DOHH2 (cell line): ENCODE measurements at regions not wholly inside any gene's neighbourhood (a gene's known extent, or its start where the extent isn't known, plus 50 kb on each side); places are given as distances from the start of the nearest gene placed in this dataset.

ENCODE experiments used
- H3F3A ChIP-seq: fragments of 200-600 bp; sonication (generic), shearing (Covaris generic); 2 replicates; pipeline ENCODE4 v1.6.0; 2016; ENCODE audit warnings: antibody characterized with exemption, mild to moderate bottlenecking; ENCODE audit not compliant: control insufficient read depth, insufficient read depth
- H3K27ac ChIP-seq: fragments of 200-600 bp; sonication (generic); 2 replicates; pipeline ENCODE4 v1.5.1; 2014; ENCODE audit warnings: low read depth, mild to moderate bottlenecking, low read length, moderate library complexity
- H3K27me3 ChIP-seq: fragments of 200-600 bp; sonication (generic); 2 replicates; pipeline ENCODE4 v1.6.1; 2014; ENCODE audit warnings: mild to moderate bottlenecking, low read length, mixed read lengths; ENCODE audit not compliant: control insufficient read depth
- H3K36me3 ChIP-seq: fragments of 200-600 bp; sonication (generic); 2 replicates; pipeline ENCODE4 v1.6.1; 2014; ENCODE audit warnings: mild to moderate bottlenecking, low read length, moderate library complexity, mixed read lengths; ENCODE audit not compliant: control insufficient read depth
- H3K4me1 ChIP-seq: fragments of 200-600 bp; sonication (generic); 2 replicates; pipeline ENCODE4 v1.6.1; 2014; ENCODE audit warnings: mild to moderate bottlenecking, low read length, mixed read lengths; ENCODE audit not compliant: control insufficient read depth
- H3K4me2 ChIP-seq: fragments of 200-600 bp; sonication (generic); 2 replicates; pipeline ENCODE4 v1.6.0; 2014; ENCODE audit warnings: mild to moderate bottlenecking, low read length, moderate library complexity
- H3K4me3 ChIP-seq: fragments of 200-600 bp; sonication (generic); 2 replicates; pipeline ENCODE4 v1.5.1; 2014; ENCODE audit warnings: mild to moderate bottlenecking, low read length, mixed read lengths
- H3K79me2 ChIP-seq: fragments of 200-600 bp; sonication (generic); 2 replicates; pipeline ENCODE4 v1.6.1; 2014; ENCODE audit warnings: mild to moderate bottlenecking, low read length, mixed read lengths; ENCODE audit not compliant: control insufficient read depth
- H3K9me2 ChIP-seq: fragments of 200-600 bp; sonication (generic); replicated peaks from 2 replicates; pipeline ENCODE4 v1.6.1; 2014; ENCODE audit warnings: mild to moderate bottlenecking, low read length, mixed read lengths; ENCODE audit not compliant: control insufficient read depth
- H3K9me3 ChIP-seq: fragments of 200-600 bp; sonication (generic); 2 replicates; pipeline ENCODE4 v1.6.1; 2014; ENCODE audit warnings: antibody characterized with exemption, low read length, mixed read lengths; ENCODE audit not compliant: control insufficient read depth, insufficient read depth
- H4K20me1 ChIP-seq: fragments of 200-600 bp; sonication (generic); 2 replicates; pipeline ENCODE4 v1.6.0; 2014; ENCODE audit warnings: low read depth, mild to moderate bottlenecking, antibody characterized with exemption, low read length, moderate library complexity; ENCODE audit not compliant: control insufficient read depth, insufficient read depth
- CTCF ChIP-seq: fragments of 200-600 bp; sonication (generic); IDR thresholded peaks from one replicate; pipeline ENCODE4 v1.5.1; 2014; ENCODE audit warnings: antibody characterized with exemption, mild to moderate bottlenecking, low read depth, low read length; ENCODE audit not compliant: poor library complexity, severe bottlenecking
- EZH2phosphoT487 ChIP-seq: fragments of 200-600 bp; sonication (generic); IDR thresholded peaks from 2 replicates; pipeline ENCODE4 v1.6.1; 2017; ENCODE audit warnings: borderline replicate concordance, mild to moderate bottlenecking, antibody characterized with exemption, low read length, moderate library complexity, mixed read lengths

- no peaks in the 10 kb centered on the region for H4K20me1 ChIP-seq
- no peak overlapping the region for H3K4me3 ChIP-seq
- no peaks in the 10 kb centered on the region for H3K27me3 ChIP-seq
- no peak overlapping the region for H3K27ac ChIP-seq
- H3K9me3 ChIP-seq = no peaks in the 10 kb centered on the region
- H3K79me2 ChIP-seq = no peaks in the 10 kb centered on the region
- no peaks in the 10 kb centered on the region for H3K4me1 ChIP-seq
- H3K9me2 ChIP-seq = no peaks in the 10 kb centered on the region
- H3F3A ChIP-seq = no peaks in the 10 kb centered on the region
- H3K36me3 ChIP-seq = no peaks in the 10 kb centered on the region
- no peak overlapping the region for H3K4me2 ChIP-seq
- TF ChIP-seq EZH2phosphoT487 = no peak
- TF ChIP-seq CTCF = no peak
Measured at GRCh38 chr14:97187916-97188315, 390.7 kb downstream of the VRK1 start.

GRCh38 chr14:97196336-97196735 is 399.2 kb downstream of the VRK1 start:
- Histone ChIP-seq H4K20me1 (no peaks in the 10 kb centered on the region), H3K4me2 (no peak overlapping the region), H3K27me3 (no peaks in the 10 kb centered on the region), H3K4me3 (no peak overlapping the region), H3K36me3 (no peaks in the 10 kb centered on the region), H3F3A (no peaks in the 10 kb centered on the region), H3K9me3 (no peaks in the 10 kb centered on the region), H3K27ac (no peak overlapping the region), H3K9me2 (no peaks in the 10 kb centered on the region), H3K79me2 (no peaks in the 10 kb centered on the region), H3K4me1 (no peaks in the 10 kb centered on the region)
- no peak for TF ChIP-seq CTCF
- TF ChIP-seq EZH2phosphoT487 = no peak

- H4K20me1 ChIP-seq = no peaks in the 10 kb centered on the region
- H3K27me3 ChIP-seq = no peaks in the 10 kb centered on the region; the same call in 1 of the 2 replicates
- H3K36me3 ChIP-seq = no peaks in the 10 kb centered on the region
- no peaks in the 10 kb centered on the region for H3K9me2 ChIP-seq
- no peaks in the 10 kb centered on the region for H3K4me1 ChIP-seq
- no peaks in the 10 kb centered on the region for H3K9me3 ChIP-seq
- H3K79me2 ChIP-seq = no peaks in the 10 kb centered on the region
- no peak overlapping the region for H3K27ac ChIP-seq
- no peak overlapping the region for H3K4me3 ChIP-seq
- no peaks in the 10 kb centered on the region for H3F3A ChIP-seq
- TF ChIP-seq CTCF (no peak), EZH2phosphoT487 (no peak)
- no peak overlapping the region for H3K4me2 ChIP-seq
Measured at GRCh38 chr14:97198813-97199212, 401.6 kb downstream of the VRK1 start.

- no peaks in the 10 kb centered on the region; the same call in 1 of the 2 replicates for H3K27me3 ChIP-seq
- H3K79me2 ChIP-seq = no peaks in the 10 kb centered on the region
- H3F3A ChIP-seq = no peaks in the 10 kb centered on the region
- H3K4me3 ChIP-seq = no peak overlapping the region
- H3K27ac ChIP-seq = no peak overlapping the region
- H3K9me3 ChIP-seq = no peaks in the 10 kb centered on the region
- no peaks in the 10 kb centered on the region for H3K9me2 ChIP-seq
- no peaks in the 10 kb centered on the region for H4K20me1 ChIP-seq
- no peaks in the 10 kb centered on the region for H3K36me3 ChIP-seq
- no peaks in the 10 kb centered on the region for H3K4me1 ChIP-seq
- TF ChIP-seq CTCF (no peak), EZH2phosphoT487 (no peak)
- no peak overlapping the region for H3K4me2 ChIP-seq
Measured at GRCh38 chr14:97200245-97200644, 403.1 kb downstream of the VRK1 start.
